Esophagus squamous epithelium (tissue), 4 donors: ENCODE measurements at regions not wholly inside any gene's neighbourhood (a gene's known extent, or its start where the extent isn't known, plus 50 kb on each side); places are given as distances from the start of the nearest gene placed in this dataset.

ENCODE experiments used
- CTCF ChIP-seq, 6 experiments: fragments of 450-650 bp in 4 of 6; fragments of 200-600 bp in 2 of 6; sonication (generic) in 2 of 6; IDR thresholded peaks; one replicate each; pipeline ENCODE4 v1.5.1; 2016 to 2019; ENCODE audit warnings: antibody characterized with exemption in 6 of 6, mild to moderate bottlenecking in 4 of 6, moderate library complexity in 4 of 6
- POLR2A ChIP-seq, 4 donors: fragments of 450-650 bp; IDR thresholded peaks; one replicate each; pipeline ENCODE4 v1.6.1; 2017; ENCODE audit warnings: antibody characterized with exemption in 4 of 4, mild to moderate bottlenecking in 4 of 4, moderate library complexity in 3 of 4

GRCh38 chr2:190791347-190791975 is 89.2 kb upstream of the GLS start:
- TF ChIP-seq CTCF (IDR thresholded peaks at IDR 0.05), result no peak
- no peak for TF ChIP-seq POLR2A (IDR thresholded peaks at IDR 0.05)
